LHCN-M2 (cell line): ENCODE measurements at regions not wholly inside any gene's neighbourhood (a gene's known extent, or its start where the extent isn't known, plus 50 kb on each side); places are given as distances from the start of the nearest gene placed in this dataset.

Experiments
- DNase-seq: peaks from one replicate; pipeline ENCODE4 v3.0.0-alpha.2; 2012; ENCODE audit warnings: low read depth

GRCh38 chr1:187079330-187079729 lies 250.6 kb downstream of the PLA2G4A start:
- DNase-seq: no peak

GRCh38 chr1:187091666-187092065 lies 262.9 kb downstream of the PLA2G4A start:
- no peak for DNase-seq

- no peak for DNase-seq
These were observed 263.4 kb downstream of the PLA2G4A start for GRCh38 chr1:187092104-187092503.

GRCh38 chr1:187096689-187097088 lies 267.9 kb downstream of the PLA2G4A start:
- no peak for DNase-seq

- DNase-seq: no peak
These were observed 281.6 kb downstream of the PLA2G4A start for GRCh38 chr1:187110351-187110750.

GRCh38 chr1:187114792-187115191 lies 286.0 kb downstream of the PLA2G4A start:
- no peak for DNase-seq

GRCh38 chr1:187121661-187122060 lies 292.9 kb downstream of the PLA2G4A start:
- DNase-seq: no peak

- DNase-seq: no peak
These were observed 293.8 kb downstream of the PLA2G4A start for GRCh38 chr1:187122566-187122965.

GRCh38 chr1:187129132-187129531 lies 300.4 kb downstream of the PLA2G4A start:
- DNase-seq: no peak

GRCh38 chr1:187143783-187144182 lies 315.0 kb downstream of the PLA2G4A start:
- DNase-seq: no peak

- DNase-seq: no peak
These were observed 317.6 kb downstream of the PLA2G4A start for GRCh38 chr1:187146388-187146787.

- no peak for DNase-seq
These were observed 322.8 kb downstream of the PLA2G4A start for GRCh38 chr1:187151555-187151954.

GRCh38 chr1:187153047-187153446 lies 324.3 kb downstream of the PLA2G4A start:
- DNase-seq: no peak

GRCh38 chr1:187157115-187157514 lies 328.4 kb downstream of the PLA2G4A start:
- DNase-seq: no peak

GRCh38 chr1:187157552-187157951 lies 328.8 kb downstream of the PLA2G4A start:
- no peak for DNase-seq

GRCh38 chr1:187167555-187167954 lies 338.8 kb downstream of the PLA2G4A start:
- DNase-seq: no peak

- no peak for DNase-seq
These were observed 339.5 kb downstream of the PLA2G4A start for GRCh38 chr1:187168297-187168696.

- no peak for DNase-seq
These were observed 356.6 kb downstream of the PLA2G4A start for GRCh38 chr1:187185389-187185788.

GRCh38 chr1:187197685-187198084 lies 368.9 kb downstream of the PLA2G4A start:
- no peak for DNase-seq

- DNase-seq: no peak
These were observed 374.5 kb downstream of the PLA2G4A start for GRCh38 chr1:187203257-187203656.

GRCh38 chr1:187212377-187212776 lies 383.6 kb downstream of the PLA2G4A start:
- no peak for DNase-seq

- DNase-seq: no peak
These were observed 397.6 kb downstream of the PLA2G4A start for GRCh38 chr1:187226396-187226795.

- DNase-seq: no peak
These were observed 400.0 kb downstream of the PLA2G4A start for GRCh38 chr1:187228790-187229189.

- no peak for DNase-seq
These were observed 400.7 kb downstream of the PLA2G4A start for GRCh38 chr1:187229496-187229895.

GRCh38 chr1:187234706-187235105 lies 406.0 kb downstream of the PLA2G4A start:
- no peak for DNase-seq
